ENCODE measurements at regions not wholly inside any gene's neighbourhood (a gene's known extent, or its start where the extent isn't known, plus 50 kb on each side); places are given as distances from the start of the nearest gene placed in this dataset.
"Not testable (repeated sequence)": the region's sequence is repeated elsewhere in the genome, so short reads cannot be mapped to it uniquely, and the experiment has no call there.

DNA sequence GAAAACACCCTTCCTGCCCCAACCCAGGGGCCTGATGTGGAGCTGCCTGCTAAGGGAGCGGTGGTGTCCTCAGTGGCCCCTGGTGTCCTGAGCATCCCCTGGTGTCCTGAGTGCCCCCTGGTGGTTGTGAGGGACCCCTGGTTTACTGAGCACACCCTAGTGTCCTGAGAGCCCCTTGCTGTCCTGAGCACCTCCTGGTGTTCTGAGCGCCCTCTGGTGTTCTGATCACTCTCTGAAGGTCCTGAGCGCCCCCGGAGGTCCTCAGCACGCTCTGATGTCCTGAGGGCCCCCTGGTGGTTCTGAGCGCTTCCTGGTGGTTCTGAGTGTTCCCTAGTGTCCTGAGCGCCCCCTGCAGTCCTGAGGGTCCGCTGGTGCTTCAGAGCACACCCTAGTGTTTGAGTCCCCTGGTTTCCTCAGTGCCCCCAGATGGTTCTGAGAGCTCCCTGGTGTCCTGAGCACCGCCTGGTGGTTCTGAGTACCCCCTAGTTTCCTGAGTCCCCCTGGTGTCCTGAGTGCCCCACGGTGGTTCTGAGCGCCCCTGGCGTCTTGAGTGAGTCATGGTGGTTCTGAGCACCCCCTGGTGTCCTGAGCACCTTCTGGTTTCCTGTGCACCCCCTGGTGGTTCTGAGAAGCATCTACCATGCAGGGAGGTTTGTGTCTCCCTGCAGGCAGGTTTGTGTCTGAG is 1004.2 kb downstream of the TMEM121 start:
- no peak for DNase-seq

DNA sequence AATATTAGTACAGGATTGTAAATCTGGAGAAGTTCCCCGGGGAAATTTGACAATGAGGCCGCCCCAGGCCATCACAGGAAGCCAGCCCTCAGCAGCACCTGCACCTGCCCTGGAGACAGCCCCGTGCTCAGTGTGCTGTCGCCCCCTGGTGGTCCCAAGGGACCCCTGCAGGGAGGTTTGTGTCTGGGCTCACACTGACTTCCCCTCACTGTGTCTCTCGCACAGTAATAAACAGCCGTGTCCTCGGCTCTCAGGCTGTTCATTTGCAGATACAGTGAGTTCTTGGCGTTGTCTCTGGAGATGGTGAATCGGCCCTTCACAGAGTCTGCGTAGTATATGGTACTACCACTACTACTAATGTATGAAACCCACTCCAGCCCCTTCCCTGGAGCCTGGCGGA is 1011.2 kb downstream of the TMEM121 start:
- DNase-seq = not testable (repeated sequence)

- no peak for DNase-seq
These were observed 1011.8 kb downstream of the TMEM121 start for GRCh38 chr14:106538201-106538600.

- no peak for DNase-seq
These were observed 1021.5 kb downstream of the TMEM121 start for GRCh38 chr14:106547735-106548434.

- DNase-seq = no peak
These were observed 1022.7 kb downstream of the TMEM121 start for GRCh38 chr14:106549064-106549463.

- DNase-seq = no peak
These were observed 1024.9 kb downstream of the TMEM121 start for GRCh38 chr14:106551265-106551664.

GRCh38 chr14:106556211-106556610 is 1029.8 kb downstream of the TMEM121 start:
- not testable (repeated sequence) for DNase-seq

DNA sequence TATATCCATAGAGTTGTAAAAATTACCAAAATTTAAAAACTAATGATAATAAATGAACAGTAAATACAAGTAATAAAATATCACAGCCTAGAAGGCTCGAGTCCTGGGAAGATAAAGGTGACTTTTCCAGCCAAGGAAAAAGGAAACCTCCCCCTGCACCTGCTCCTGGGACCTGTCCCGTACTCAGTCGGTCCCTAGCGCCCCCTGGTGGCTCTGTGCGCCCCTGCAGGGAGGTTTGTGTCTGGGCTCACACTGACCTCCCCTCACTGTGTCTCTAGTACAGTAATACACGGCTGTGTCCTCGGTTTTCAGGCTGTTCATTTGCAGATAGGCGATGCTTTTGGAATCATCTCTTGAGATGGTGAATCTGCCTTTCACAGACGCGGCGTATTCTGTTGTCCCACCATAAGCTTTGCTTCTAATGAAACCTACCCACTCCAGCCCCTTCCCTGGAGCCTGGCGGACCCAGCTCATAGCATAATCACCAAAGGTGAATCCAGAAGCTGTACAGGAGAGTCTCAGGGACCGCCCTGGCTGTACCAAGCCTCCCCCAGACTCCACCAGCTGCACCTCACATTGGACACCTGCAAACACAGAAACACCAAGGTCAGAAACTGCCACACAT is 1030.4 kb downstream of the TMEM121 start:
- no peak for DNase-seq

- no peak for DNase-seq
These were observed 1036.1 kb downstream of the TMEM121 start for GRCh38 chr14:106562451-106562850.

DNA sequence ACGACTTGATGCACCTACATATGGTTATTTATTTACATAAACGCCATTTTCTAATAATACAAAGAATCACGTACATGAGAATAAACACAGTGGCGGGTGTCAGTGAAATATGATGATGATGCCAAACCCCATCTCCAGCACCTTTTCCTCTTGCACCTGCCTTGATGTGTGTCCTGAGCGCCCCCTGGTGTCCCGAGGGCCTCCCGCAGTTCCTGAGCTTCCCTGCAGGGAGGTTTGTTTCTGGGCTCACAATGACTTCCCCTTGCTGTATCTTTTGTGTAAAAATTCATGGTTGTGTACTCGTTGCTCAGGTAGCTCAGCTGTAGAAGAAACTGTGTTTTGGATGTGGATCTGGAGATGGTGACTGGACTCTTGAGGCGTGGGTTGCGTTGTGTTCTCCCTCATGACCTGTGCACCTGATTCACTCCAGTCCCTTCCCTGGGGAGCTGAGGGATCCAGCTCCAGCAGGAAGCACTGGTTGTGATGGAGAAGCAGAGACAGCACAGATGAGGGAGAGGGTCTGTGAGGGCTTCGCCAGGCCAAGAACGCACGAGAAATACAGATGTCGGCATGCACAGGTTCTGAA is 1037.8 kb downstream of the TMEM121 start:
- no peak for DNase-seq

- no peak for DNase-seq
These were observed 1052.1 kb downstream of the TMEM121 start for GRCh38 chr14:106578481-106578880.

DNA sequence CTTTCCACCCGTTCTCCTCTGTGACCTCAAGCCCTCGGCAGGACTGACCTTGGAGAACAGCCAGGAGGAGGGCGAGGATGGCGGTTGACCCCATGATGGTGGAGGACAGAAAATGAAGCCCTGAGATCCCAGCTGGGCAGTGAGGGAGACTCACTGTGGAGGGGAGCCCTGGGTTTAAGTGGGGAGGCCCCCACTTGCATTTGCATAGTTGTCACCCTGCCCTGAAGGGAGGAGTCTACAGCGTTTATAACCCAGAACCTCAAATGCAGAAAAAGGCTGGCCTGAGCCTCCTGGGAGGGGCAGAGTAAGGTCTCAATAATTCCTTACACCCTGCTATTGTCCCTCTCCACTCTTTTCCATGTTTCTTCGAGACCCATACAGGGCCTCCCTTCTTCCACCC is 1052.7 kb downstream of the TMEM121 start:
- DNase-seq = no peak

GRCh38 chr14:106585692-106586091 is 1059.3 kb downstream of the TMEM121 start:
- DNase-seq = no peak

DNA sequence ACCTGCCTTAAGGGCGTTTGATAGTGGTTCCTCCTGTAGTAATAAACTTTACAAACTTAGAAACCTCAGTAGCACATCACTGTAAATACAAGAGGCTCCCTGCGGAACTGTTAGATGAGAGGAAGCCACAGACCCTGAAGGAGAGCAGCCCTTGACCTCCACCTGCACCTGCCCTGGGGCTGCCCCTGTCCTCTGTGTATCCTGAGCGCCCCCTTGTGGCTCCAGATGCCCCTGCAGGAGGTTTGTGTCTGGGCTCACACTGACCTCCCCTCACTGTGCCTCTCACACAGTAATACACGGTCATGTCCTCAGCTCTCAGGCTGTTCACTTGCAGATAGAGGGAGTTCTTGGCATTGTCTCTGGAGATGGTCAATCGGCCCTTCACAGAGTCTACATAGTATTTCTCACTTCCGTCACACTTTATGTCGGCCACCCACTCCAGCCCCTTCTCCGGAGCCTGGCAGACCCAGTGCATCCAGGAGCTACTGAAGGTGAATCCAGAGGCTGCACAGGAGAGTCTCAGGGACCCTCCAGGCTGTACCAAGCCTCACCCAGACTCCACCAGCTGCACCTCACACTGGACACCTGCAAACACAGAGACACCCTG is 1059.8 kb downstream of the TMEM121 start:
- DNase-seq = no peak

- DNase-seq = not testable (repeated sequence)
These were observed 1065.2 kb downstream of the TMEM121 start for GRCh38 chr14:106591539-106591938.

DNA sequence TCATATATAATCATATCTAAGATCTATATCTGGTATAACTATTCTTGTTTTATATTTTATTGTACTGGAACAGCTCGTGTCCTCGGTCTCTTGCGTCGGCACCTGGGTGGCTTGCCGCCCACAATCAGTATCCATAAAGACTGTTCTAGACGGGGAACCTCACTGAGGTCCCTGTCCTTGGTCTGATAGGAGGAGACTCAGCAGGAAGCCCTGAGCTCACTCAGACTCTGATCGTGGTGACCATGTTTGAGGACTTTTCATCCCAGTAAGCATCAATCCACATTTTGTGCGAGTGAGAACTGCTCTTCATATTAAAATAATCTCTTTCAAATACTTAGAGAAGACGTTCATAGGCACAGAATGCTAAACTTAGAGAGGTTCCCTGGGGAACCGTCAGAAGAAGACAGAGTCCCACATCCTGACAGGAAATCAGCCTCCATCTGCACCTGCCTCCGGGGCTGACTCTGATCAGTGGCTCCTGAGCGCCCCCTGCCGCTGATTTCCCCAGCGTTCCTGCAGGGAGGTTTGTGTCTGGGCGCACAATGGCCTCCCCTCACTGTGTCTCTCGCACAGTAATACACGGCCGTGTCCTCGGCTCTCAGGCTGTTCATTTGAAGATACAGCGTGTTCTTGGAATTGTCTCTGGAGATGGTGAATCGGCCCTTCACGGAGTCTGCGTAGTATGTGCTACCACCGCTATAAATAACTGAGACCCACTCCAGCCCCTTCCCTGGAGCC is 1065.9 kb downstream of the TMEM121 start:
- DNase-seq = not testable (repeated sequence)

- no peak for DNase-seq
These were observed 1072.8 kb downstream of the TMEM121 start for GRCh38 chr14:106599209-106599608.

- no peak for DNase-seq
These were observed 1079.4 kb downstream of the TMEM121 start for GRCh38 chr14:106605548-106606448.

GRCh38 chr14:106606936-106607335 is 1080.6 kb downstream of the TMEM121 start:
- no peak for DNase-seq

GRCh38 chr14:106610691-106611090 is 1084.3 kb downstream of the TMEM121 start:
- DNase-seq = no peak

DNA sequence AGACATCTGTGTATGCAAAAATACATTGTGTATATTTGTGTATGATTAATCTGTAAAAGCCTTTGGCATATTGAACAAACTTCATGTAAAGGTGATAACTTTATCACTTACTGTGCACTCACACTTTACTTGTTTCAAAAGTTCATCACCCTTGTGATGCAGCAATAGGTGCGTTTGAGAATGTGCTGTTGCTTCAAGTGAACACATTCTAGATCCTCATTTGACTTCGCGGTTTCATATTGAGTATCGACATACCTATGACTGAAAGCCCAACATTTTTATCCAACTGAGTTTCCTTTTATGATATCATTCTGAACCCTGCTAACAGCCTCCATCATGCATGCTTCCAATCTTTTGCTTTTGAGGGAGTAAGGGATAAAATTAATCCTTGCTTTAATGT is 1086.9 kb downstream of the TMEM121 start:
- no peak for DNase-seq
